Pons (tissue), 1 donor: ENCODE measurements at regions not wholly inside any gene's neighbourhood (a gene's known extent, or its start where the extent isn't known, plus 50 kb on each side); places are given as distances from the start of the nearest gene placed in this dataset.
"Not testable (repeated sequence)": the region's sequence is repeated elsewhere in the genome, so short reads cannot be mapped to it uniquely, and the experiment has no call there.

Source experiments
- DNase-seq: peaks from one replicate; pipeline ENCODE4 v3.0.0-alpha.2; 2016; ENCODE audit warnings: low spot score

- peak; percentile 39 for DNase-seq
Observed at GRCh38 chr13:84865783-84866221, 933.4 kb downstream of the SLITRK6 start.

GRCh38 chr13:84864341-84864740 is 934.9 kb downstream of the SLITRK6 start:
- DNase-seq: no peak

- no peak for DNase-seq
Observed at GRCh38 chr13:84847107-84847506, 952.1 kb downstream of the SLITRK6 start.

GRCh38 chr13:84845907-84846619 is 953.2 kb downstream of the SLITRK6 start:
- DNase-seq: no peak

- peak; percentile 26 for DNase-seq
Observed at GRCh38 chr13:84844473-84844872, 954.7 kb downstream of the SLITRK6 start.

GRCh38 chr13:84843368-84843767 is 955.9 kb downstream of the SLITRK6 start:
- DNase-seq: no peak

- DNase-seq: no peak
Observed at GRCh38 chr13:84834201-84834600, 951.9 kb upstream of the SLITRK1 start.

GRCh38 chr13:84831666-84832657 is 949.7 kb upstream of the SLITRK1 start:
- no peak for DNase-seq

- DNase-seq: no peak
Observed at GRCh38 chr13:84823528-84823927, 941.3 kb upstream of the SLITRK1 start.

GRCh38 chr13:84821261-84821660 is 939.0 kb upstream of the SLITRK1 start:
- no peak for DNase-seq

- no peak for DNase-seq
Observed at GRCh38 chr13:84816567-84817105, 934.4 kb upstream of the SLITRK1 start.

- no peak for DNase-seq
Observed at GRCh38 chr13:84812789-84813188, 930.5 kb upstream of the SLITRK1 start.

GRCh38 chr13:84812078-84812477 is 929.8 kb upstream of the SLITRK1 start:
- no peak for DNase-seq

GRCh38 chr13:84810781-84811180 is 928.5 kb upstream of the SLITRK1 start:
- no peak for DNase-seq

- DNase-seq: no peak
Observed at GRCh38 chr13:84802073-84802472, 919.8 kb upstream of the SLITRK1 start.

- DNase-seq: no peak
Observed at GRCh38 chr13:84784443-84785153, 902.3 kb upstream of the SLITRK1 start.

- no peak for DNase-seq
Observed at GRCh38 chr13:84777316-84777715, 895.0 kb upstream of the SLITRK1 start.

- DNase-seq: no peak
Observed at GRCh38 chr13:84776593-84776992, 894.3 kb upstream of the SLITRK1 start.

- not testable (repeated sequence) for DNase-seq
Observed at GRCh38 chr13:84775920-84776319, 893.6 kb upstream of the SLITRK1 start.

GRCh38 chr13:84774111-84774510 is 891.8 kb upstream of the SLITRK1 start:
- DNase-seq: no peak

GRCh38 chr13:84760956-84761355 is 878.7 kb upstream of the SLITRK1 start:
- no peak for DNase-seq

GRCh38 chr13:84749126-84749525 is 866.9 kb upstream of the SLITRK1 start:
- DNase-seq: no peak
